Neural crest cell (in vitro differentiated cells): ENCODE measurements at regions not wholly inside any gene's neighbourhood (a gene's known extent, or its start where the extent isn't known, plus 50 kb on each side); places are given as distances from the start of the nearest gene placed in this dataset.

ENCODE experiments used
- DNase-seq: peaks from one replicate; pipeline ENCODE4 v3.0.0; 2021; ENCODE audit warnings: low read depth, mixed read lengths, low spot score
- H3K27ac Mint-ChIP-seq: one replicate; pipeline ENCODE4 v1.8.0; 2021; ENCODE audit warnings: mild to moderate bottlenecking, mixed read lengths; ENCODE audit not compliant: unreplicated experiment
- H3K27me3 Mint-ChIP-seq: 2 replicates; pipeline ENCODE4 v1.8.0; 2021; ENCODE audit warnings: low read depth, mild to moderate bottlenecking, mixed read lengths
- H3K36me3 Mint-ChIP-seq: 2 replicates; pipeline ENCODE4 v1.8.0; 2021; ENCODE audit warnings: low read depth, mild to moderate bottlenecking, mixed read lengths
- H3K4me1 Mint-ChIP-seq: 2 replicates; pipeline ENCODE4 v1.8.0; 2021; ENCODE audit warnings: mixed read lengths
- H3K4me3 Mint-ChIP-seq: one replicate; pipeline ENCODE4 v1.8.0; 2021; ENCODE audit warnings: mild to moderate bottlenecking, mixed read lengths
- H3K9me3 Mint-ChIP-seq: 2 replicates; pipeline ENCODE4 v1.8.0; 2021; ENCODE audit warnings: mixed read lengths
- TF ChIP-seq, protein P1 (sequence below): fragments of 200-600 bp; sonication (generic); conservative IDR thresholded peaks from 2 replicates; pipeline ENCODE4 v1.5.0; 2021; ENCODE audit warnings: antibody characterized with exemption, mild to moderate bottlenecking

DNA sequence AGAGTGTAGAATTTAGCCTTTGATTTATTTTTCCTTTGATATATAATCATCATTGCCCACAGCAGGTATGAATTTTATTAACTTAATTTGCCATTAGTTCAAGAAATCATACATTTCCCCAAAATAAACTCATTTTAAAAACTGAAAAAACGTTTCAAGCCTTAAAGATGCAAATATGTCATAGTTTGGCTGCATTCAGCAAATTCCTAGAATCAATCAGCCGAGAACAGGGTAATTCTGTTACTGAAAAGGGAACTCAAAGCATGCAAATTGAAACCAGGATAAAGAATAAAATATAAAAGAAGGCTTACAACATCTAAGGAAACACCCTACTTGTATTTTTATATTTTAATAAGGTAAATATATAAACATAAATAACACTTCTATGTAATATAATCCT lies 233.8 kb upstream of the PRKCQ start:
- Mint-ChIP-seq H3K9me3 (peaks cover 4% of the 10 kb centered on the region), H3K4me1 (no peaks in the 10 kb centered on the region), H3K36me3 (no peaks in the 10 kb centered on the region), H3K4me3 (no peak overlapping the region), H3K27me3 (no peaks in the 10 kb centered on the region), H3K27ac (no peak overlapping the region)
- DNase-seq: no peak
- TF ChIP-seq, protein P1, sequence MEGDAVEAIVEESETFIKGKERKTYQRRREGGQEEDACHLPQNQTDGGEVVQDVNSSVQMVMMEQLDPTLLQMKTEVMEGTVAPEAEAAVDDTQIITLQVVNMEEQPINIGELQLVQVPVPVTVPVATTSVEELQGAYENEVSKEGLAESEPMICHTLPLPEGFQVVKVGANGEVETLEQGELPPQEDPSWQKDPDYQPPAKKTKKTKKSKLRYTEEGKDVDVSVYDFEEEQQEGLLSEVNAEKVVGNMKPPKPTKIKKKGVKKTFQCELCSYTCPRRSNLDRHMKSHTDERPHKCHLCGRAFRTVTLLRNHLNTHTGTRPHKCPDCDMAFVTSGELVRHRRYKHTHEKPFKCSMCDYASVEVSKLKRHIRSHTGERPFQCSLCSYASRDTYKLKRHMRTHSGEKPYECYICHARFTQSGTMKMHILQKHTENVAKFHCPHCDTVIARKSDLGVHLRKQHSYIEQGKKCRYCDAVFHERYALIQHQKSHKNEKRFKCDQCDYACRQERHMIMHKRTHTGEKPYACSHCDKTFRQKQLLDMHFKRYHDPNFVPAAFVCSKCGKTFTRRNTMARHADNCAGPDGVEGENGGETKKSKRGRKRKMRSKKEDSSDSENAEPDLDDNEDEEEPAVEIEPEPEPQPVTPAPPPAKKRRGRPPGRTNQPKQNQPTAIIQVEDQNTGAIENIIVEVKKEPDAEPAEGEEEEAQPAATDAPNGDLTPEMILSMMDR: no peak

DNA sequence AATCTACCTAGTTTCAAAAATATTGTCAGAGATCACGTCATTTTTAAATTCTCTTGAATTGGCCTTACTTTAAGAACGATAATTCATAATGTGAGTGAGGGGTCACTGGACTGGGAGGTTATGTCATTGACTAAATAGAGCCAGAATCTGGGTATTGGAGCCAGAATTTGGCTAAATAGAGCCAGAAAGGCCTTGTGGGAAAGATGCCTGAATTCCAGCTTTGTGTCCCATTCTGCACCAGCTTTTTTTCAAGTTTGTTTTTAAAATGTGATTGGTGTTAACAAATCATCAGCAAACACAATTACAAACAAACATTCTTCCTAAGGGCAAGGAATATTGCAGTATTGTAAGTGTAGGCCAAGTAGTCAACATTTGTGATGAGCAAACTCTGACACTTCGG lies 233.2 kb upstream of the PRKCQ start:
- Mint-ChIP-seq H3K4me3 (no peak overlapping the region), H3K9me3 (peaks cover 6% of the 10 kb centered on the region), H3K36me3 (no peaks in the 10 kb centered on the region), H3K4me1 (no peaks in the 10 kb centered on the region), H3K27me3 (no peaks in the 10 kb centered on the region), H3K27ac (no peak overlapping the region)
- TF ChIP-seq, protein P1: no peak
- DNase-seq: no peak

DNA sequence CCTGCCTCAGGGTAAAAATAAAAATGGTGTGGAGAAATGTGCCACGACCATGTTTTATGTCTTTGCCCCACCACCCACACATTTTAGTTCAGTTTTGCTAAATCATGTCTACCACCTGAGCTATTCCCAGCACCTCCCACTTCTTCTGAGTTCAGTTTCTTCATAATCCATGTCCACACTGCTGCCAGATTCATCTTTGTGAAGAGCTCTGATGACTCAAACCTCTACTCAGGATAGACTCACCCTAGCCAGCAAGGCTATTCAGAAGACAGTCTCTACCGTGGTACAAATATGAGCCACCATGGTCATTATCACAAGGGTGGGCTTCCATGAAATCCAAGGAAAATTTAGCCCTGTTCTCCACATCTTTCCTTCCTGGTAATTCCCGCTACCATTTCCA lies 231.1 kb upstream of the PRKCQ start:
- H3K4me1 Mint-ChIP-seq: no peaks in the 10 kb centered on the region
- no peaks in the 10 kb centered on the region for H3K36me3 Mint-ChIP-seq
- H3K27ac Mint-ChIP-seq: no peak overlapping the region
- H3K9me3 Mint-ChIP-seq: peaks cover 6% of the 10 kb centered on the region
- TF ChIP-seq, protein P1: no peak
- H3K27me3 Mint-ChIP-seq: no peaks in the 10 kb centered on the region
- H3K4me3 Mint-ChIP-seq: no peak overlapping the region
- DNase-seq: no peak

DNA sequence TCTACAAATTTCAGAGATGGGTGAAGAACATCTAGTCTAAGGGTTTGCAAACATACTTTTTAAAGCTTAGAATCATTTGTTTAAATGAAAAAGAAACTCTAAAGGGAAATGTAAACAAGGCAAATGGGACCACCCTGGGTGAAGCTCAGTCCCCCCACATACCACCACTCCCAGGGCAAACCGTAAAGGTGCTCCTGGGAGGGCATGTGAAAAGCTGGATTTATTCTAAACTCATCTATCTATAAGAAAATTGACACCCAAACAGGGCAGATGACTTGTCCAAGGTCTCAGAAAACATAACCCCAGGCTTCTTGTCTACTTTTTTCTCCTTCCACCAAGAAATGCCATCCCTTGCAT lies 223.3 kb upstream of the PRKCQ start:
- Mint-ChIP-seq H3K27me3 (peaks cover 14% of the 10 kb centered on the region), H3K4me1 (no peaks in the 10 kb centered on the region), H3K4me3 (no peak overlapping the region), H3K27ac (no peak overlapping the region), H3K36me3 (no peaks in the 10 kb centered on the region), H3K9me3 (peaks cover 4% of the 10 kb centered on the region)
- TF ChIP-seq, protein P1: no peak
- DNase-seq: no peak

DNA sequence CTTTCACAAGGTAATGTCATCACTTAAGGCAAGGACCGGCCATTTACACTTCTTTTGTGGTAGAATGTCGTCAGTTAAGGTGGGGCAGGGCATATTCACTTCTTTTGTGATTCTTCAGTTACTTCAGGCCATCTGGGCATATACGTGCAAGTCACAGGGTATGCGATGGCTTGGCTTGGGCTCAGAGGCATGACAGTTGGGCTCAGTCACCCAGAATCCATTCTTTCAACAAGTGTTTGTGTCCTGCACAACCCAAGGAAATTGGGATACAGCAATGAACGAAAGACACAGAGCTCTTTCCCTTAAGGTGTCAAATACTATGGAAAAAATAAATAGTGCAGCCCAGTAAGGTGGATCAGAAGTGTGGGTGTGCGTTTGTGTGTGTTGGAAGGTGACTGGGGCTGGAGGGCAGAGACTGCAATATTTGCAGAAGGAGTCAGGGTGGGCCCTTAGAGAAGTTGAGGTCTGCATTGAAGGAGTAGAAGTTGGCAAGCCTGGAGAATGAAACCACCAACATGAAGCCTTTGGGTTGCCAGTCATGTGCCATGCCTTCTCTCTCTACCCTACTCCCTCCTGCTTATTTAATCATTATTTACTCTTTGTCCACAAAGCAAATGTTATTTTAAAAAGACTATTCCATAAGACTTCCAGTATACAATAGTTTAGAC lies 222.8 kb upstream of the PRKCQ start:
- H3K27me3 Mint-ChIP-seq: peaks cover 14% of the 10 kb centered on the region
- no peaks in the 10 kb centered on the region for H3K4me1 Mint-ChIP-seq
- H3K4me3 Mint-ChIP-seq: no peak overlapping the region
- no peak for DNase-seq
- no peaks in the 10 kb centered on the region for H3K36me3 Mint-ChIP-seq
- TF ChIP-seq, protein P1: no peak
- no peak overlapping the region for H3K27ac Mint-ChIP-seq
- H3K9me3 Mint-ChIP-seq: peaks cover 4% of the 10 kb centered on the region

DNA sequence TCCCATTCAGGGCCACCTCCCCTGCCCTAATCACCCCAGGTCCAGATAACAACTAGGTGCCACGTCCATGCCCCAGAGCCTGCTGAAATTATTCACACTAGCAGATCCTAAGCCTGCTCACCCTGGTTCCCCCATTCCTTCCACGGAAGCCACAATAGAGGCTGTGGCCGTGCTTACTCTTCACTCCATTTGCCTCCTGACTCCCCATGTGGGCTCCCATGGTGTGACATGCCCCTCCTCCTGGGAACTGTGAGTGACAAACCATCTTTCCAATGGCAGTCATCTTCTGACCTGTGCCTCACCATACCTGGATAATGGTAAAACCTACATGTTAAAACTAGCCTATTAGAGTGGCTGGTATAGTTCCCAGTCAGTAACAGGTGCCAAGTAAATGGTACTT lies 216.2 kb upstream of the PRKCQ start:
- H3K4me3 Mint-ChIP-seq: no peak overlapping the region
- peaks cover under 1% of the 10 kb centered on the region for H3K9me3 Mint-ChIP-seq
- peaks cover 4% of the 10 kb centered on the region for H3K27me3 Mint-ChIP-seq
- peak overlapping the region; percentile 13 for H3K27ac Mint-ChIP-seq
- H3K4me1 Mint-ChIP-seq: peaks cover 7% of the 10 kb centered on the region
- no peak for DNase-seq
- H3K36me3 Mint-ChIP-seq: no peaks in the 10 kb centered on the region
- TF ChIP-seq, protein P1: no peak
